ENCODE measurements at regions not wholly inside any gene's neighbourhood (a gene's known extent, or its start where the extent isn't known, plus 50 kb on each side); places are given as distances from the start of the nearest gene placed in this dataset.

GRCh38 chr18:78696698-78697435, 282.8 kb upstream of the SALL3 start:
- DNase-seq (ENCODE audit: insufficient read length) (no peak), FAIRE-seq (no peak)
- TF ChIP-seq POLR2A (IDR thresholded peaks at IDR 0.05; ENCODE audit: low read depth, low read length) (no peak), POLR2AphosphoS5 (IDR thresholded peaks at IDR 0.05; ENCODE audit: low read depth, low read length) (no peak), TAF1 (IDR thresholded peaks at IDR 0.05; ENCODE audit: borderline replicate concordance, low read depth, low read length) (no peak)

GRCh38 chr18:78697446-78697845, 282.2 kb upstream of the SALL3 start:
- DNase-seq (ENCODE audit: insufficient read length), result no peak
- FAIRE-seq, result no peak
- no peak for TF ChIP-seq POLR2A (IDR thresholded peaks at IDR 0.05; ENCODE audit: low read depth, low read length)
- no peak for TF ChIP-seq POLR2AphosphoS5 (IDR thresholded peaks at IDR 0.05; ENCODE audit: low read depth, low read length)
- no peak for TF ChIP-seq TAF1 (IDR thresholded peaks at IDR 0.05; ENCODE audit: borderline replicate concordance, low read depth, low read length)

- FAIRE-seq, result no peak
- TF ChIP-seq POLR2A (IDR thresholded peaks at IDR 0.05; ENCODE audit: low read depth, low read length) (no peak), POLR2AphosphoS5 (IDR thresholded peaks at IDR 0.05; ENCODE audit: low read depth, low read length) (no peak), TAF1 (IDR thresholded peaks at IDR 0.05; ENCODE audit: borderline replicate concordance, low read depth, low read length) (no peak)
- no peak for DNase-seq (ENCODE audit: insufficient read length)
Measured at GRCh38 chr18:78698914-78699313, 280.7 kb upstream of the SALL3 start.

- TF ChIP-seq POLR2AphosphoS5 (IDR thresholded peaks at IDR 0.05; ENCODE audit: low read depth, low read length) (no peak), POLR2A (IDR thresholded peaks at IDR 0.05; ENCODE audit: low read depth, low read length) (no peak), TAF1 (IDR thresholded peaks at IDR 0.05; ENCODE audit: borderline replicate concordance, low read depth, low read length) (no peak)
- no peak for FAIRE-seq
- no peak for DNase-seq (ENCODE audit: insufficient read length)
Measured at GRCh38 chr18:78699499-78699898, 280.1 kb upstream of the SALL3 start.

- no peak for TF ChIP-seq POLR2AphosphoS5 (IDR thresholded peaks at IDR 0.05; ENCODE audit: low read depth, low read length)
- TF ChIP-seq TAF1 (IDR thresholded peaks at IDR 0.05; ENCODE audit: borderline replicate concordance, low read depth, low read length), result no peak
- DNase-seq (ENCODE audit: insufficient read length) (no peak), FAIRE-seq (no peak)
Measured at GRCh38 chr18:78701771-78702396, 277.7 kb upstream of the SALL3 start.

- FAIRE-seq (no peak), DNase-seq (ENCODE audit: insufficient read length) (no peak)
- no peak for TF ChIP-seq POLR2A (IDR thresholded peaks at IDR 0.05; ENCODE audit: low read depth, low read length)
- no peak for TF ChIP-seq TAF1 (IDR thresholded peaks at IDR 0.05; ENCODE audit: borderline replicate concordance, low read depth, low read length)
- TF ChIP-seq POLR2AphosphoS5 (IDR thresholded peaks at IDR 0.05; ENCODE audit: low read depth, low read length), result no peak
Measured at GRCh38 chr18:78703291-78703690, 276.3 kb upstream of the SALL3 start.

- FAIRE-seq, result no peak
- TF ChIP-seq POLR2A (IDR thresholded peaks at IDR 0.05; ENCODE audit: low read depth, low read length) (no peak), POLR2AphosphoS5 (IDR thresholded peaks at IDR 0.05; ENCODE audit: low read depth, low read length) (no peak), TAF1 (IDR thresholded peaks at IDR 0.05; ENCODE audit: borderline replicate concordance, low read depth, low read length) (no peak)
Measured at GRCh38 chr18:78704971-78705461, 274.6 kb upstream of the SALL3 start.

GRCh38 chr18:78709261-78709809, 270.3 kb upstream of the SALL3 start:
- FAIRE-seq (no peak), DNase-seq (ENCODE audit: insufficient read length) (no peak)
- no peak for TF ChIP-seq TAF1 (IDR thresholded peaks at IDR 0.05; ENCODE audit: borderline replicate concordance, low read depth, low read length)
- no peak for TF ChIP-seq POLR2A (IDR thresholded peaks at IDR 0.05; ENCODE audit: low read depth, low read length)
- TF ChIP-seq POLR2AphosphoS5 (IDR thresholded peaks at IDR 0.05; ENCODE audit: low read depth, low read length), result no peak

More at GRCh38 chr18:78704971-78705461, 274.6 kb upstream of the SALL3 start:
- DNase-seq (ENCODE audit: insufficient read length), result no peak

- TF ChIP-seq POLR2AphosphoS5 (IDR thresholded peaks at IDR 0.05; ENCODE audit: low read depth, low read length) (no peak), POLR2A (IDR thresholded peaks at IDR 0.05; ENCODE audit: low read depth, low read length) (no peak), TAF1 (IDR thresholded peaks at IDR 0.05; ENCODE audit: borderline replicate concordance, low read depth, low read length) (no peak)
- DNase-seq (ENCODE audit: insufficient read length) (no peak), FAIRE-seq (no peak)
Measured at GRCh38 chr18:78711316-78711715, 268.3 kb upstream of the SALL3 start.

- no peak for FAIRE-seq
- TF ChIP-seq TAF1 (IDR thresholded peaks at IDR 0.05; ENCODE audit: borderline replicate concordance, low read depth, low read length), result no peak
- no peak for DNase-seq (ENCODE audit: insufficient read length)
Measured at GRCh38 chr18:78711971-78712370, 267.6 kb upstream of the SALL3 start.

- FAIRE-seq, result no peak
Measured at GRCh38 chr18:78713069-78713468, 266.5 kb upstream of the SALL3 start.

GRCh38 chr18:78713726-78714125, 265.9 kb upstream of the SALL3 start:
- TF ChIP-seq POLR2A (IDR thresholded peaks at IDR 0.05; ENCODE audit: low read depth, low read length) (no peak), TAF1 (IDR thresholded peaks at IDR 0.05; ENCODE audit: borderline replicate concordance, low read depth, low read length) (no peak), POLR2AphosphoS5 (IDR thresholded peaks at IDR 0.05; ENCODE audit: low read depth, low read length) (no peak)
- DNase-seq (ENCODE audit: insufficient read length) (no peak), FAIRE-seq (no peak)

More at GRCh38 chr18:78713069-78713468, 266.5 kb upstream of the SALL3 start:
- DNase-seq (ENCODE audit: insufficient read length), result no peak
- TF ChIP-seq TAF1 (IDR thresholded peaks at IDR 0.05; ENCODE audit: borderline replicate concordance, low read depth, low read length), result no peak
- TF ChIP-seq POLR2A (IDR thresholded peaks at IDR 0.05; ENCODE audit: low read depth, low read length), result no peak

All from GM12892 (cell line).